Adrenal gland (tissue), 5 donors: ENCODE measurements at regions not wholly inside any gene's neighbourhood (a gene's known extent, or its start where the extent isn't known, plus 50 kb on each side); places are given as distances from the start of the nearest gene placed in this dataset.

Experiments used
- CTCF ChIP-seq, 6 experiments: fragments of 450-650 bp in 4 of 6; fragments of 200-600 bp in 2 of 6; sonication (generic) in 1 of 6; IDR thresholded peaks; 1 replicate in 5 of 6; 2 replicates in 1 of 6; pipeline versions ENCODE4 v1.5.1 to v1.8.0; 2016 to 2021; ENCODE audit warnings: antibody characterized with exemption in 6 of 6, mild to moderate bottlenecking in 2 of 6, moderate library complexity in 1 of 6
- POLR2A ChIP-seq, 2 donors: fragments of 450-650 bp; IDR thresholded peaks; one replicate each; pipeline ENCODE4 v1.6.1; 2017; ENCODE audit warnings: antibody characterized with exemption in 2 of 2, mild to moderate bottlenecking in 2 of 2, moderate library complexity in 1 of 2
- donor health status: DM: no; HTN: no; CAD: no.

- TF ChIP-seq CTCF (IDR thresholded peaks at IDR 0.05): no peak
- TF ChIP-seq POLR2A (IDR thresholded peaks at IDR 0.05): no peak
Measured at GRCh38 chr4:152037435-152037834, 276.6 kb upstream of the GATB start.
